HG03378 (cell line): ENCODE measurements at regions not wholly inside any gene's neighbourhood (a gene's known extent, or its start where the extent isn't known, plus 50 kb on each side); places are given as distances from the start of the nearest gene placed in this dataset.
"Not testable (repeated sequence)": the region's sequence is repeated elsewhere in the genome, so short reads cannot be mapped to it uniquely, and the experiment has no call there.

Experiments used
- ATAC-seq: cut with Tn5 transposase; IDR thresholded peaks from one replicate; pipeline ENCODE4 v1.9.1; 2021; ENCODE audit warnings: mild to moderate bottlenecking, moderate library complexity; ENCODE audit not compliant: unreplicated experiment

DNA sequence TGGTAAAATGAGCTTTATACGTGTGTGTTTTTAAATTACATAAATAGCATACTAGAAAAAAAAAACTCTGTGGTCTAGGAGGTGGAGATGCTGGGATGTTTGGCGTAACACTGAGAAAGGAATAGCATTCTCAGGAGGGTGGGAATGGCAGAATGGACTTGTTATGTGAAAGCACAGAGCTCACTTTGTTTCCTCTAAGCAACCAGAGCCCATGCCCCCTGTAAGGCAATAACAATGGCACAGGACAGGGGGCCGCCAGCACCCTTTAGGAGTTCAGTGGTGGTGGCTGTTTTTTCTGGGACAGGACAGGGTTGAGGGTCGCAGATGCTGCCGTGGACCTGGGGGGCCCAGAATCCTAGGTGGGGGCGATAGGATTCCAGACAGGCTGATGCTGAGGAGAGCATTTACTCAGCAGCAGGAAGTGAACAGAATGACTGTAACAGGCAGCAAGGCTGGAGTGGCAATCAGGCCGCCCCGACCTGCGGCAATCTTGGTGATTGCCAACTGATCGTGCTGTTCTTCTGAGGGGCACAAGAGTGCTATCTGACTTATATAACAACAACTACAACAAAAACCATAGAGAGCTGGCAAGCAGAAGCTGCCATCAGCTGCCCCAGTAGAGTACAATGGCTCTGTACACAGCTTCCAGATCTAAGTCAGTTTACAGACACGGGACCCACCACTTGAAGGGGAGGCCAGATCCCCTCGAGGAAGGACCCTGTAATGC lies 160.4 kb downstream of the UACA start:
- no peak for ATAC-seq

DNA sequence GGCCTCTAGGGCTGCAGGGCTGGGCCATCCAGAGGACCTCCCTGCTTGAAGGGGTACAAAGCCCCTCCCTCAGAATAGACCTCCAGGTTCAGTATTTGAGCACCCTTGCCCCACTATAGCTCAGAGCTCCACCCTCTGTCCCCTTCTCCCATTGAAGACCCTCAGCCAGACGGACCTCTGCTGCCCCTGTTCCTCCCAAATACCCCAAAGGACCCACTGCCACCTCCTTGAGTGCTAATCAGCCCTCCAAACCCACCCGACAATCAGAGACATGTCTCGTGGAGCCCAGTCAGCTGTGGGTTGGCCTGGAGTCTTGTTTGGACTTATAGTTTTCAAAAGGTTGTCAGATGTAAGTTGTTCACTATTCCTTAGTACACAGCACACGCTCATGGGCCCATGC lies 161.1 kb downstream of the UACA start:
- no peak for ATAC-seq

DNA sequence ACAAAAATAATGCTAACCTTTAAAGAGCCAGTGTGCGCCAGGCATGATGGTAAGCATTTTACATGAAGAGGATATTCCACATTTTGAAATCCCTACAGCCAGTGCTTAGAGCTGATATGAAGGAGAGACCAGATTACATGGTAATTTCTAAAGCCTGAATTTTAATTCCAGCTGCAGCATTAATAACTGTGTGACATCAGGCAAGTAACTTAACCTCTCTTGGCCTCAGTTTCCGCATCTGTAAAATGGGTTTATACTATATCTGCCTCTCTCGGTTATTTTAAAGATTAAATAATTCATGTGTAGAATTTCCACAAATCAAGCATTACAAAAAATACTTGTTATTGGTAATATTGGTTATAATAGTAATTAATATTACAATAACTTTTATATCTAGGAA lies 165.4 kb downstream of the UACA start:
- no peak for ATAC-seq

GRCh38 chr15:70597056-70597603 lies 166.2 kb downstream of the UACA start:
- no peak for ATAC-seq

GRCh38 chr15:70596354-70597055 lies 166.9 kb downstream of the UACA start:
- no peak for ATAC-seq

- no peak for ATAC-seq
Observed at GRCh38 chr15:70593795-70594194, 169.6 kb downstream of the UACA start.

- no peak for ATAC-seq
Observed at GRCh38 chr15:70589728-70590127, 173.6 kb downstream of the UACA start.

DNA sequence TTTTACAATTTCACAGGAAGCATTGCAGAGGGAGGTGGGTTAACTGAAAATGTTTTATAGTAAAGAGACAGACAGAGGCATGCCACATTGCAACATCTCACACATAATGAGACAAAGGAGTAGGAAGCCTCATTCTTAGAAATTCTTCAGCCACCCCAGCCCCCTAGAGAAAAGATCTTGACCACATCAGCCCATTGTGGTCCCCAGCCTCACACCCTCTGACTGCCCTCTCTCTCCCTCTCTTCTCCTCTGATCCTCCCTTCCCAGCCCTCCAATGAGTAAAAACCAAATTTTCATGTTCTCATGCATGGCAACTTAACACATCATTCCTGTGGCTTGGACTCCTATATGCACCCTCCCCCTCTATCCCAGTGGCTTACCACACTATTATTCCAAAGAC lies 174.1 kb downstream of the UACA start:
- no peak for ATAC-seq

- ATAC-seq, result no peak
Observed at GRCh38 chr15:70588613-70589012, 174.7 kb downstream of the UACA start.

GRCh38 chr15:70587896-70588567 lies 175.3 kb downstream of the UACA start:
- ATAC-seq, result no peak

DNA sequence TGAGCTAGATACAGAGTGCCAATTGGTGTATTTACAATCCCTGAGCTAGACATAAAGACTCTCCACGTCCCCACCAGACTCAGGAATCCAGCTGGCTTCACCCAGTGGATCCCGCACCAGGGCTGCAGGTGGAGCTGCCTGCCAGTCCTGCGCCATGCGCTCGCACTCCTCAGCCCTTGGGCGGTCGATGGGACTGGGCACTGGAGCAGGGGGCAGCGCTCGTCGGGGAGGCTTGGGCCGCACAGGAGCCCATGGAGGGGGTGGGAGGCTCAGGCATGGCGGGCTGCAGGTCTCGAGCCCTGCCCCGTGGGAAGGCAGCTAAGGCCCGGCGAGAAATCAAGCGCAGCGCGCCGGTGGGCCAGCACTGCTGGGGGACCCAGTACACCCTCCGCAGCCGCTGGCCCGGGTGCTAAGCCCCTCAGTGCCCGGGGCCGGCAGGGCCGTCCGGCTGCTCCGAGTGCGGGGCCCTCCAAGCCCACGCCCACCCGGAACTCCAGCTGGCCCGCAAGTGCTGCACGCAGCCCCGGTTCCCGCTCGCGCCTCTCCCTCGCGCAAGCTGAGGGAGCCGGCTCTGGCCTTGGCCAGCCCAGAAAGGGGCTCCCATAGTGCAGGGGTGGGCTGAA lies 176.2 kb downstream of the UACA start:
- ATAC-seq, result not testable (repeated sequence)

- ATAC-seq, result no peak
Observed at GRCh38 chr15:70586241-70586640, 177.1 kb downstream of the UACA start.

DNA sequence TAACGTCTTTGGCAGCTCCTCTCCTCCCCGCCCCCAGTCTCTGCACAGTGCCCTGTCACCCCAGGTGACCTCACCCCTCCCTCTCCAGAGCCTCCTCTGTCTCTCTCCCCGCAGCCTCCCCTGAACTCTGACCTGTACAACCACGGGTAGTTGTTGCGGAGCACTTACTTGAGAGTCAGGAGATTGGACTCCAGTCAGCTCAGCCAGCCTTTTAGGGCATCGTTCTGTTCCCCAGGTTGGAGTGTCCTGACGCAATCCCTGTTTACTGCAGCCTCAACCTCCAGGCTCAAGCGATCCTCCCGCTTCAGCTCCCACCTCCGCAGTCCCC lies 177.7 kb downstream of the UACA start:
- ATAC-seq, result no peak

- no peak for ATAC-seq
Observed at GRCh38 chr15:70584838-70585706, 178.3 kb downstream of the UACA start.

GRCh38 chr15:70584441-70584837 lies 178.9 kb downstream of the UACA start:
- no peak for ATAC-seq

GRCh38 chr15:70583006-70583405 lies 180.4 kb downstream of the UACA start:
- no peak for ATAC-seq

DNA sequence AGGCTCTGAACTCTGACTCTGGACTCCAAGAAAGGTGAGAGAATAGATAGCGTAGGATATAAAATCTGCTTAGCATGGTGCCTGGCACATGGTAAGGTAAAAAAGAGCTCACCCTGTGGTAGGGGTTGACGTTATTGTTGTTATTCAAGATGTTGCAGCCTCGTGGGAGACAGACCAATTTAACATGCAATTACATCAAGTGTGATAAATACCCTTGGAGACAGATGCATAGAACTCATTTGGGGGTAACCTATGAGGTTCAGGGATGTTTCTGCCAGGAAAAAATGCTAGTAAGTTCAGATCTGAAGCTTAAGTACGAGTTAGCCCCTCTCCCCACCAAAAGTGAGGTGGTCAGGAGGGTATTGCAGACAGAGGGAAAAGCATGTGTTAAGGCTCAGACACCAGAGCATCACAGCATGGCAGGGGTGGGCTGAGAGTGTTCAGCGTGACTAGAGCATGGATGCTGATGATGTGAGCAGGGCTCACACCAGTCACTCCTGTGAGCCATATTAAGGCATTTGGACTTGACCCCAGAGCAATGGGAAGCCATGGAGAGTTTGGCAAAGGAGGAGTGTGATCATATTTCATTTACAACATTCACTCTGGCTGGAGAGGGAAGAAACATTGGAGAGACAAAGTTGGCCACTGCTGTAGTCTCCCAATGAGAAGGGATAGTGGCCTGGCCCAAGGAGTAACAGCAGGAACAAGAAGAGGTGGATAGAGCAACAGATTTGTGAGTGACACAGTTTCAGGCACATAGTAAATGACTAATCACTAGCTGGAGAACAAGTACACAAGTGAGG lies 181.0 kb downstream of the UACA start:
- ATAC-seq, result no peak

GRCh38 chr15:70580958-70581357 lies 182.4 kb downstream of the UACA start:
- no peak for ATAC-seq

DNA sequence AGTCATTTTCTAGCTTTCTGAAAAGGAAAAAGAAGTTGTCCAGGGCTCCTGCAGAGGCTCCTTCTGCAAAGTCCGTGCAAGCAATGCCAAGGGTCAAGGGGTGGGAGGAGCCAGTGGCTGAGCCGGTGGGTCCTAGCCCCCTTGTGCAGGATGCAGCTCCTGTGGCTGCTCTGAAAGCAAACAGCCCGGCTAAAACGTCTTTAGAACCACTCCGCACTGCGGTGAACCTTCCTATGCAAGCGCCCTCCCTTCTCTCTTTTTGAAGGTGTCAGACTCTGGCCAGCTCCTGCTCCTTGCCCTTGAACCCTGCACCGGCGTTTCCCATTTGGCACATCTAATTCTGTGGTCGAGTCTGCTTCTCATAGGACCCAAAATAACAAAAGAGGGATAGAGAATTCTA lies 183.1 kb downstream of the UACA start:
- no peak for ATAC-seq

GRCh38 chr15:70579766-70580165 lies 183.6 kb downstream of the UACA start:
- no peak for ATAC-seq
